CD4-positive, CD25-positive, alpha-beta regulatory T cell (primary cell): ENCODE measurements at regions not wholly inside any gene's neighbourhood (a gene's known extent, or its start where the extent isn't known, plus 50 kb on each side); places are given as distances from the start of the nearest gene placed in this dataset.

Experiments
- ATAC-seq, 2 donors: fragments of 150-1000 bp; cut with Tn5 transposase; one replicate each; pipeline ENCODE4 v1.10.0; 2021; ENCODE audit warnings: low read depth in 2 of 2, moderate number of reproducible peaks in 2 of 2, moderate library complexity in 1 of 2
- DNase-seq, 3 donors: peaks; one replicate each; pipeline versions ENCODE4 v3.0.0 to v3.0.0-alpha.2; 2012 to 2022; ENCODE audit warnings: mixed read lengths in 1 of 3
- H3K27ac ChIP-seq: one replicate; pipeline ENCODE4 v1.7.0; 2013; ENCODE audit warnings: mild to moderate bottlenecking, low read length; ENCODE audit not compliant: insufficient read depth, poor library complexity, severe bottlenecking
- H3K27me3 ChIP-seq: one replicate; pipeline ENCODE4 v1.7.0; 2013; ENCODE audit warnings: low read length; ENCODE audit not compliant: control insufficient read depth, insufficient read depth
- H3K36me3 ChIP-seq: one replicate; pipeline ENCODE4 v1.7.0; 2013; ENCODE audit warnings: mild to moderate bottlenecking, low read length, moderate library complexity; ENCODE audit not compliant: control insufficient read depth, insufficient read depth
- H3K4me1 ChIP-seq: 2 replicates; pipeline ENCODE4 v1.7.0; 2013; ENCODE audit warnings: mild to moderate bottlenecking, low read length; ENCODE audit not compliant: insufficient read depth, control insufficient read depth, poor library complexity, severe bottlenecking
- H3K4me3 ChIP-seq: one replicate; pipeline ENCODE4 v1.7.0; 2013; ENCODE audit warnings: low read depth, mild to moderate bottlenecking, low read length, moderate library complexity
- H3K9me3 ChIP-seq, 2 experiments: 1 replicate in 1 of 2; 2 replicates in 1 of 2; pipeline ENCODE4 v1.7.0; 2013; ENCODE audit warnings: low read length in 2 of 2, mild to moderate bottlenecking in 1 of 2, moderate library complexity in 1 of 2; ENCODE audit not compliant: control insufficient read depth in 2 of 2
- H3K27ac Mint-ChIP-seq, 3 donors: one replicate each; pipeline ENCODE4 v1.8.0; 2020 to 2022; ENCODE audit warnings: mild to moderate bottlenecking in 3 of 3, mixed read lengths in 3 of 3, moderate library complexity in 2 of 3
- H3K27me3 Mint-ChIP-seq: one replicate; pipeline ENCODE4 v1.8.0; 2022; ENCODE audit warnings: mild to moderate bottlenecking, mixed read lengths
- H3K36me3 Mint-ChIP-seq: one replicate; pipeline ENCODE4 v1.8.0; 2020; ENCODE audit warnings: mixed read lengths
- H3K4me1 Mint-ChIP-seq, 4 donors: one replicate each; pipeline ENCODE4 v1.8.0; 2020 to 2022; ENCODE audit warnings: mixed read lengths in 4 of 4, mild to moderate bottlenecking in 1 of 4
- H3K4me3 Mint-ChIP-seq, 4 donors: one replicate each; pipeline ENCODE4 v1.8.0; 2020 to 2022; ENCODE audit warnings: mild to moderate bottlenecking in 4 of 4, mixed read lengths in 4 of 4, moderate library complexity in 3 of 4
- H3K9me3 Mint-ChIP-seq, 7 donors: one replicate each; pipeline ENCODE4 v1.8.0; 2020 to 2022; ENCODE audit warnings: mixed read lengths in 7 of 7, mild to moderate bottlenecking in 3 of 7, moderate library complexity in 2 of 7

DNA sequence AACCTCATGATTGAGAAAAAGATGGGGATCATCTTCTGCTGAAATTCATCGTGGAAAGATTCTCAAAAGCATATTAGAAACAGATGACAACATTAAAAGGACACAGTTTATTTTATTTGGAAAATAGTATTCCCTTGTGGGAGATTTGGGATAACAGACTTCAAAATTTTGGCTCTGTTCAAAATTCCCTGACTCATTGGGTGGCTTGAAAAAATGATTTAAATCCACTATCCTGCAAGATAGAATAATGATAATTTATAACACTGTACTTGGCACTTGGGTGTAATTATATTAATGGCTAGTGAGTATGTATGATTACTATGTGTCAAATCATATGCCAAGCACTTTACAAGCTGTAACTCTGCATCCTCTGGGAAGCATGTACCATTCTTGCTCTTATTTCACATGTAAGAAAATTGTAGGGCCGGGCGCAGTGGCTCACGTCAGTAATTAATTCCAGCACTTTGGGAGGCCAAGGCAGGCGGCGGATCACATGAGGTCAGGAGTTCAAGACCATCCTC is 128.8 kb downstream of the LMNTD1 start:
- H3K27me3 Mint-ChIP-seq, result peaks cover 12% of the 10 kb centered on the region
- Histone ChIP-seq H3K4me1 (no peaks in the 10 kb centered on the region), H3K36me3 (no peaks in the 10 kb centered on the region), H3K9me3 (no peaks in the 10 kb centered on the region), H3K27me3 (no peaks in the 10 kb centered on the region), H3K4me3 (no peak overlapping the region), H3K27ac (no peak overlapping the region)
- H3K9me3 Mint-ChIP-seq, result no peaks in the 10 kb centered on the region
- H3K36me3 Mint-ChIP-seq, result no peaks in the 10 kb centered on the region
- peaks cover 0 to 4% (median 0%) of the 10 kb centered on the region in 4 donors for H3K4me1 Mint-ChIP-seq
- no peak for ATAC-seq
- no peak for DNase-seq
- no peak overlapping the region for H3K4me3 Mint-ChIP-seq
- no peak overlapping the region for H3K27ac Mint-ChIP-seq

DNA sequence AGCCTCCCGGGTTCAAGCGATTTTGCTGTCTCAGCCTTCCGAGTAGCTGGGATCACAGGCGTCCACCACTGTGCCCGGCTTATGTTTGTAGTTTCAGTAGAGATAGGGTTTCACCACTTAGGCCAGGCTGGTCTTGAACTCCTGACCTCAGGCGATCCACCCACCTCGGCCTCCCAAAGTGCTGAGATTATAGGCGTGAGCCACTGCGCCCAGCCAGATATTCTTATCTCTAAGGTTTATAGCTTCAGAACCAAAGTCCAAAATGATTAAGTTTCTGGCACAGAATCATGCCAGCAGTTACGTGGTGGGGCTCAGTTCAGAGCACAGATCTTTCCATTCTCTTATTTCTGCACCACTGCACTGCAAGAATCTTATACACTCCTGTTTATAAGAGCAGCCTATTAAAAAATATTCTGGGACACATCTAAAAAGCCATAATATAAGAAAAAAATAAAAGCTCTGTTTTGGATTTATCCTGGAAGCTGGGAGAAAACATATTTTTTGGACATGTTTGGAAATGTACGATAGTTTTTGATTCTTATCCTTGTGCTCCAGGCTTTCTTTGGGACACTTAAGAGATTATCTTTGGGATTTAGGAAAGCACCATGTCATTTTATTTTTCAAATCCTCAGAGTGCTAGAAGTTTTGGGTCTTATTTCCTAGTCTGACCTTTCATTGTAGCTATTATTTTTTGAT is 129.6 kb downstream of the LMNTD1 start:
- H3K9me3 Mint-ChIP-seq, result no peaks in the 10 kb centered on the region
- Histone ChIP-seq H3K36me3 (no peaks in the 10 kb centered on the region), H3K27ac (no peak overlapping the region), H3K27me3 (no peaks in the 10 kb centered on the region), H3K9me3 (no peaks in the 10 kb centered on the region), H3K4me3 (no peak overlapping the region), H3K4me1 (no peaks in the 10 kb centered on the region)
- no peaks in the 10 kb centered on the region for H3K36me3 Mint-ChIP-seq
- H3K4me3 Mint-ChIP-seq, result no peak overlapping the region
- no peak for DNase-seq
- H3K27ac Mint-ChIP-seq, result no peak overlapping the region
- H3K27me3 Mint-ChIP-seq, result peaks cover 12% of the 10 kb centered on the region
- ATAC-seq, result no peak
- H3K4me1 Mint-ChIP-seq, result no peaks in the 10 kb centered on the region

DNA sequence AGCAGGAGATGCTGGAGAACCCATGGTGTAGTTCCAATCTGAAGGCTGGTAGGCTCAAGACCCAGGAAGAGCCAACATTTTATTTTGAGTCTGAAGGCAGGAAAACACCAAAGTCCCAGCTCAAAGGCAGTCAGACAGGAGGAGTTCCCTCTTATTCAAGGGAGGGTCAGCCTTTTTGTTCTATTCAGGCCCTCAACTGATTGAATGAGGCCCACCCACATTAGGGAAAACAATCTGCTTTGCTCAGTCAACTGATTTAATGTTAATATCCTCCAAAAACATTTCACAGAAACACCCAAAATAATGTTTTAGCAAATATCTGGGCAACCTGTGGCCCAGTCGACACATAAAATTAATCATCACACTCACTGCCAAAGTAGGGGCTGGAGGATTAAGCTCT is 130.8 kb downstream of the LMNTD1 start:
- Mint-ChIP-seq H3K4me3 (no peak overlapping the region), H3K9me3 (no peaks in the 10 kb centered on the region), H3K4me1 (no peaks in the 10 kb centered on the region), H3K27ac (no peak overlapping the region), H3K27me3 (peaks cover 8% of the 10 kb centered on the region), H3K36me3 (no peaks in the 10 kb centered on the region)
- ATAC-seq (no peak), DNase-seq (no peak)
- Histone ChIP-seq H3K36me3 (no peaks in the 10 kb centered on the region), H3K27me3 (no peaks in the 10 kb centered on the region), H3K4me3 (no peak overlapping the region), H3K9me3 (no peaks in the 10 kb centered on the region), H3K27ac (no peak overlapping the region), H3K4me1 (no peaks in the 10 kb centered on the region)

DNA sequence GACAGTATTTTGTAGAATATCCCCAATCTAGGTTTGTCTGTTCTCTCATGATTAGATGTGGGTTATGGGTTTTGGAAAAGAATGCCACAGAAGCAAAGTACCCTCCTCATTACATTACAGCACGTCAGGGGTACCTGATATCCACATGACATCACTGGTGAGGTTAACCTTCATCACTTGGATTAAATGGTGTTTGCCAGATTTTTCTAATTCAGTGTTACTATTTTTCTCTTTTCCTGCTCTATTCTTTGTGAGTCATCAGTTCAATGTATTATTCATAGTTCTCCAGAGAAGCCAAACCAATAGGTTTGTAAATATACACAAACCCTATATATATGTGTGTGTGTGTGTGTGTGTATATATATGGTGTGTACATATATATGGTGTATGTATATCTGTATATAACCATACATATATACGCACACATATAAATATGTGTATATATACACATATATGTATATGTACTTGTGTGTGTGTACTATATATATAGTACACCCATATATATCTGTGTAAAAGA is 131.4 kb downstream of the LMNTD1 start:
- ATAC-seq (no peak), DNase-seq (no peak)
- no peak overlapping the region for H3K4me3 ChIP-seq
- H3K27me3 ChIP-seq, result no peaks in the 10 kb centered on the region
- no peaks in the 10 kb centered on the region for H3K9me3 ChIP-seq
- H3K4me3 Mint-ChIP-seq, result no peak overlapping the region
- no peaks in the 10 kb centered on the region for H3K4me1 Mint-ChIP-seq
- H3K4me1 ChIP-seq, result no peaks in the 10 kb centered on the region
- H3K27ac ChIP-seq, result no peak overlapping the region
- no peaks in the 10 kb centered on the region for H3K36me3 ChIP-seq
- no peak overlapping the region for H3K27ac Mint-ChIP-seq
- H3K27me3 Mint-ChIP-seq, result peaks cover 13% of the 10 kb centered on the region
- peaks cover 0 to 1% (median 0%) of the 10 kb centered on the region in 7 donors for H3K9me3 Mint-ChIP-seq
- no peaks in the 10 kb centered on the region for H3K36me3 Mint-ChIP-seq

DNA sequence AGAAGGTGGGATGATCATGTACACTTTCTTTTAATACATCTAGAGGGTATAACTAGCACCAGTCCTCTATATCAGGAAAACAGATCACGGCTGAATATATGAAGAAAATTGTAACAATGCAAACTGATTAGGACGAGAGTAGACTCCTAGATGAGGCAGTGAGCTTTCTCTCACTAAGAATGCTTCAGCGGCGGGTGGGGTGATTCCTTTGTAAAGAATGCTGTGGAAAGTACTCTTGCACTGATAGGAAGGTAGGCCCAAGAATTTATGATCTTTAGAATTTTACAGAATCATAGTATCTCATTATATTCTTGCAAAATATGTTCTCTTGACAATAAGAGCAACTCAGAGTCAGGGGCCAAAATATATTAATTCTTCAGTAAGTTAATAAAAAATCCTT is 133.0 kb downstream of the LMNTD1 start:
- H3K36me3 Mint-ChIP-seq, result no peaks in the 10 kb centered on the region
- Histone ChIP-seq H3K27me3 (no peaks in the 10 kb centered on the region), H3K4me1 (no peaks in the 10 kb centered on the region), H3K4me3 (no peak overlapping the region), H3K36me3 (no peaks in the 10 kb centered on the region), H3K27ac (no peak overlapping the region), H3K9me3 (no peaks in the 10 kb centered on the region)
- peaks cover 20% of the 10 kb centered on the region for H3K27me3 Mint-ChIP-seq
- peaks cover 0 to 1% (median 0%) of the 10 kb centered on the region in 7 donors for H3K9me3 Mint-ChIP-seq
- H3K4me1 Mint-ChIP-seq, result no peaks in the 10 kb centered on the region
- DNase-seq (no peak), ATAC-seq (no peak)
- no peak overlapping the region for H3K4me3 Mint-ChIP-seq
- no peak overlapping the region for H3K27ac Mint-ChIP-seq

DNA sequence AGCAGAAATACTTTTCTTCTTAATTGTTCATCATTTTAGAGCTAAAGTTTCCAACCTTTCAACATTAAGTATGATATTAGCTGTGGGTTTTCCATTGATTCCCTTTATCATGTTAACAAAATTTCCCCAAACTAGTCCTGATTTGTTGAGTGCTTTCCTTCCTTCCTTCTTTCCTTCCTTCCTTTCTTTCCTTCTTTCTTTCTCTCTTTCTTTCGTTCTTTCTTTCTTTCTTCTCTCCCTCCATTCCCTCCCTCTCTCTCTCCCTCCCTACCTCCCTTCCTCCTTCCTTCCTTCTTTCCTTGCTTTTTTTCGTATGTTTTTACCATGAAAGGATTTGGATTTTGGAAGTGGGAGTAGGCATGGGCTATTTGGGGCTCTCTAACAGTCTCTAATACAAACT is 133.5 kb downstream of the LMNTD1 start:
- H3K9me3 Mint-ChIP-seq, result peaks cover 0 to 1% (median 0%) of the 10 kb centered on the region in 7 donors

DNA sequence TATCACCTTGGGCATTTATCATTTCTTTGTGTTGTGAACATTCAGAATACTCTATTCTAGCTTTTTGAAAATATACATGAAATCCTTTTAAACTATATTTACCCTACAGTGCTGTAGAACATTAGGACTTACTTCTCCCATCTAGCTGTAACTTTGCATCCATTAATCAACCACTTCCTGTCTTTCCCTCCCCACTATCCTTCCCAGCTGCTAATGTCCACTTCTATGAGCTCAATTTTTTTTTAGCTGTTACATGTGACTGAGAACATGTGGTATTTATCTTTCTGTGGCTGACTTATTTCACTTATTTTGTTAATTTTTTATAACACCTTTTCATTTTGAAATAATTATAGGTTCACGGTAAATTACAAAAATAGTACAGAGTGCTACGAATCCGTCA is 136.0 kb downstream of the LMNTD1 start:
- Mint-ChIP-seq H3K9me3 (peaks cover 0 to 2% (median 0%) of the 10 kb centered on the region in 7 donors), H3K4me1 (no peaks in the 10 kb centered on the region), H3K4me3 (no peak overlapping the region), H3K27me3 (peaks cover 38% of the 10 kb centered on the region), H3K36me3 (no peaks in the 10 kb centered on the region), H3K27ac (no peak overlapping the region)
- no peak for ATAC-seq
- Histone ChIP-seq H3K4me3 (no peak overlapping the region), H3K27me3 (peaks cover 3% of the 10 kb centered on the region), H3K27ac (no peak overlapping the region), H3K36me3 (no peaks in the 10 kb centered on the region), H3K9me3 (no peaks in the 10 kb centered on the region), H3K4me1 (no peaks in the 10 kb centered on the region)
- DNase-seq, result no peak

More for the DNA sequence above, 133.5 kb downstream of the LMNTD1 start:
- Mint-ChIP-seq H3K27ac (no peak overlapping the region), H3K36me3 (no peaks in the 10 kb centered on the region), H3K4me1 (no peaks in the 10 kb centered on the region), H3K4me3 (no peak overlapping the region), H3K27me3 (peaks cover 20% of the 10 kb centered on the region)
- no peak for ATAC-seq
- Histone ChIP-seq H3K27me3 (no peaks in the 10 kb centered on the region), H3K9me3 (no peaks in the 10 kb centered on the region), H3K27ac (no peak overlapping the region), H3K4me1 (no peaks in the 10 kb centered on the region), H3K4me3 (no peak overlapping the region), H3K36me3 (no peaks in the 10 kb centered on the region)
- DNase-seq, result no peak

DNA sequence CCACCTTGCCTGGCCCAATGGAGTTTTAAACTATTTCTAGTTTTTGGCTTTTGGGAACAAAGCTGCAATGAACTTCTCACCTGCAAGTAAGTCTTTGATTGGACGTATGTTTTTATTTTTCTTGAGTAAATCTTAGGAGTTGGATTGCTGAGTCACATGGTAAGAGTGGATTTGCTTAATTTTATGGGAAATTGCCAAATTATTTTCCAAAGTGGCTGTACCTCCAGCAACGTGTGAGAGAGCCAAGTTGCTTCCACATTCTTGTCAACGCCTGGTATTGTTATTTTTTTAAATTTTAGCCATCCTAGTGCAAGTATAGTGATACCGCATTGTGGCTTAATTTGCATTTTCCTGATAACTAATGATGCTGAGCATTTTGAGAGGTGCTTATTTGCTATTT is 136.6 kb downstream of the LMNTD1 start:
- Histone ChIP-seq H3K27me3 (peaks cover 3% of the 10 kb centered on the region), H3K4me3 (no peak overlapping the region), H3K36me3 (no peaks in the 10 kb centered on the region), H3K4me1 (no peaks in the 10 kb centered on the region), H3K27ac (no peak overlapping the region), H3K9me3 (no peaks in the 10 kb centered on the region)
- DNase-seq (no peak), ATAC-seq (no peak)
- peaks cover 0 to 2% (median 0%) of the 10 kb centered on the region in 7 donors for H3K9me3 Mint-ChIP-seq
- H3K4me3 Mint-ChIP-seq, result no peak overlapping the region
- no peaks in the 10 kb centered on the region for H3K36me3 Mint-ChIP-seq
- H3K27me3 Mint-ChIP-seq, result peaks cover 39% of the 10 kb centered on the region
- no peak overlapping the region for H3K27ac Mint-ChIP-seq
- no peaks in the 10 kb centered on the region for H3K4me1 Mint-ChIP-seq
